Stimulated activated CD8-positive, alpha-beta memory T cell treated with anti-CD3 and anti-CD28 coated beads, Interleukin-2, amount 100 ng/mL, for 48 hours (primary cell): ENCODE measurements at regions not wholly inside any gene's neighbourhood (a gene's known extent, or its start where the extent isn't known, plus 50 kb on each side); places are given as distances from the start of the nearest gene placed in this dataset.
"Not testable (repeated sequence)": the region's sequence is repeated elsewhere in the genome, so short reads cannot be mapped to it uniquely, and the experiment has no call there.

Experiments
- DNase-seq, 2 donors: peaks; one replicate each; pipeline ENCODE4 v3.0.0-alpha.2; 2020; ENCODE audit warnings: low read depth in 2 of 2

GRCh38 chr14:37842106-37842505 lies 246.7 kb downstream of the TTC6 start:
- no peak for DNase-seq

- no peak for DNase-seq
These were observed 248.7 kb downstream of the TTC6 start for GRCh38 chr14:37843954-37844607.

- DNase-seq = no peak
These were observed 249.2 kb downstream of the TTC6 start for GRCh38 chr14:37844614-37845013.

- no peak for DNase-seq
These were observed 253.7 kb downstream of the TTC6 start for GRCh38 chr14:37848985-37849621.

GRCh38 chr14:37851054-37851453 lies 255.6 kb downstream of the TTC6 start:
- no peak for DNase-seq

- no peak for DNase-seq
These were observed 260.4 kb downstream of the TTC6 start for GRCh38 chr14:37855871-37856270.

GRCh38 chr14:37857774-37858266 lies 262.4 kb downstream of the TTC6 start:
- no peak for DNase-seq

GRCh38 chr14:37858733-37859132 lies 263.3 kb downstream of the TTC6 start:
- no peak for DNase-seq

- DNase-seq = no peak
These were observed 263.7 kb downstream of the TTC6 start for GRCh38 chr14:37859177-37859576.

- no peak for DNase-seq
These were observed 266.8 kb downstream of the TTC6 start for GRCh38 chr14:37862263-37862662.

- no peak for DNase-seq
These were observed 268.7 kb downstream of the TTC6 start for GRCh38 chr14:37864128-37864527.

- no peak for DNase-seq
These were observed 269.7 kb downstream of the TTC6 start for GRCh38 chr14:37864861-37865718.

GRCh38 chr14:37865719-37866549 lies 270.5 kb downstream of the TTC6 start:
- DNase-seq = no peak

- DNase-seq = no peak
These were observed 274.2 kb downstream of the TTC6 start for GRCh38 chr14:37869633-37870032.

GRCh38 chr14:37870170-37870569 lies 274.7 kb downstream of the TTC6 start:
- DNase-seq = no peak

- DNase-seq = no peak
These were observed 275.4 kb downstream of the TTC6 start for GRCh38 chr14:37870632-37871346.

- not testable (repeated sequence) for DNase-seq
These were observed 278.6 kb downstream of the TTC6 start for GRCh38 chr14:37874065-37874428.

- peak; percentile 64 to 75 for DNase-seq
These were observed 279.1 kb downstream of the TTC6 start for GRCh38 chr14:37874429-37875109.

GRCh38 chr14:37888234-37888633 lies 292.8 kb downstream of the TTC6 start:
- DNase-seq = no peak

GRCh38 chr14:37889087-37889486 lies 293.7 kb downstream of the TTC6 start:
- no peak for DNase-seq
